ENCODE measurements at regions not wholly inside any gene's neighbourhood (a gene's known extent, or its start where the extent isn't known, plus 50 kb on each side); places are given as distances from the start of the nearest gene placed in this dataset.

DNA sequence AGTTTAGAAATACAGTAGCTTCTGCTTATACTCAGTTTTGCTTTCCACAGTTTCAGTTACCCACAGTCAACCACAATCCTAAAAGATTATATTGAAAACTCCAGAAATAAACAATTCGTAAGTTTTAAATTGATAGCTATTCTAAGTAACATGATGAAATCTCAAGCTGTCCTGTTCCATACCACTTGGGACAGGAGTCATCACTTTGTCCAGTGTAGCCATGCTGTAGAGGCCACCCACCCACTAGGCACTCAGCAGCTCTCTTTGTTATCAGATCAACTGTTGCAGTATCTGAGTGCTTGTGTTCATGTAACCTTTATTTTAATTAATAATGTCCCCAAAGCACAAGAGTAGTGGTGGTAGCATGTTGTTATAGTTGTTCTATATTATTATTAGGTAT is 117.5 kb upstream of the IQCM start:
- no peaks in the 10 kb centered on the region for H3K27me3 ChIP-seq
- intact Hi-C loops (cut with DNase I) = no loop called here
- no peak for DNase-seq (ENCODE audit: extremely low spot score in 2 of 2)
- H3K4me1 ChIP-seq = no peaks in the 10 kb centered on the region
- H3K4me3 ChIP-seq = no peak overlapping the region
- H3K9me3 ChIP-seq = no peaks in the 10 kb centered on the region
- H3K36me3 ChIP-seq = no peaks in the 10 kb centered on the region
- H3K27ac ChIP-seq = no peak overlapping the region
- TF ChIP-seq POLR2A (IDR thresholded peaks at IDR 0.05) (no peak), POLR2AphosphoS5 (IDR thresholded peaks at IDR 0.05; ENCODE audit: insufficient read depth in 1 of 2, low read depth in 1 of 2) (no peak)
- TF ChIP-seq, protein P1, sequence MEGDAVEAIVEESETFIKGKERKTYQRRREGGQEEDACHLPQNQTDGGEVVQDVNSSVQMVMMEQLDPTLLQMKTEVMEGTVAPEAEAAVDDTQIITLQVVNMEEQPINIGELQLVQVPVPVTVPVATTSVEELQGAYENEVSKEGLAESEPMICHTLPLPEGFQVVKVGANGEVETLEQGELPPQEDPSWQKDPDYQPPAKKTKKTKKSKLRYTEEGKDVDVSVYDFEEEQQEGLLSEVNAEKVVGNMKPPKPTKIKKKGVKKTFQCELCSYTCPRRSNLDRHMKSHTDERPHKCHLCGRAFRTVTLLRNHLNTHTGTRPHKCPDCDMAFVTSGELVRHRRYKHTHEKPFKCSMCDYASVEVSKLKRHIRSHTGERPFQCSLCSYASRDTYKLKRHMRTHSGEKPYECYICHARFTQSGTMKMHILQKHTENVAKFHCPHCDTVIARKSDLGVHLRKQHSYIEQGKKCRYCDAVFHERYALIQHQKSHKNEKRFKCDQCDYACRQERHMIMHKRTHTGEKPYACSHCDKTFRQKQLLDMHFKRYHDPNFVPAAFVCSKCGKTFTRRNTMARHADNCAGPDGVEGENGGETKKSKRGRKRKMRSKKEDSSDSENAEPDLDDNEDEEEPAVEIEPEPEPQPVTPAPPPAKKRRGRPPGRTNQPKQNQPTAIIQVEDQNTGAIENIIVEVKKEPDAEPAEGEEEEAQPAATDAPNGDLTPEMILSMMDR (IDR thresholded peaks at IDR 0.05) = no peak

- TF ChIP-seq, protein P1 (IDR thresholded peaks at IDR 0.05) = no peak
- TF ChIP-seq POLR2AphosphoS5 (IDR thresholded peaks at IDR 0.05; ENCODE audit: insufficient read depth in 1 of 2, low read depth in 1 of 2) = no peak
- no peak for TF ChIP-seq POLR2A (IDR thresholded peaks at IDR 0.05)
- H3K36me3 ChIP-seq = no peaks in the 10 kb centered on the region
- intact Hi-C loops (cut with DNase I) = no loop called here
- H3K9me3 ChIP-seq = no peaks in the 10 kb centered on the region
- DNase-seq (ENCODE audit: extremely low spot score in 2 of 2) = no peak
- H3K4me3 ChIP-seq = no peak overlapping the region
- H3K27ac ChIP-seq = no peak overlapping the region
- no peaks in the 10 kb centered on the region for H3K4me1 ChIP-seq
- H3K27me3 ChIP-seq = no peaks in the 10 kb centered on the region
Observed at GRCh38 chr4:149933883-149934282, 118.2 kb upstream of the IQCM start.

- TF ChIP-seq, protein P1 (IDR thresholded peaks at IDR 0.05) = no peak
- TF ChIP-seq POLR2AphosphoS5 (IDR thresholded peaks at IDR 0.05; ENCODE audit: insufficient read depth in 1 of 2, low read depth in 1 of 2) (no peak), POLR2A (IDR thresholded peaks at IDR 0.05) (no peak)
Observed at GRCh38 chr4:149949381-149949780, 128.9 kb upstream of the DCLK2 start.

DNA sequence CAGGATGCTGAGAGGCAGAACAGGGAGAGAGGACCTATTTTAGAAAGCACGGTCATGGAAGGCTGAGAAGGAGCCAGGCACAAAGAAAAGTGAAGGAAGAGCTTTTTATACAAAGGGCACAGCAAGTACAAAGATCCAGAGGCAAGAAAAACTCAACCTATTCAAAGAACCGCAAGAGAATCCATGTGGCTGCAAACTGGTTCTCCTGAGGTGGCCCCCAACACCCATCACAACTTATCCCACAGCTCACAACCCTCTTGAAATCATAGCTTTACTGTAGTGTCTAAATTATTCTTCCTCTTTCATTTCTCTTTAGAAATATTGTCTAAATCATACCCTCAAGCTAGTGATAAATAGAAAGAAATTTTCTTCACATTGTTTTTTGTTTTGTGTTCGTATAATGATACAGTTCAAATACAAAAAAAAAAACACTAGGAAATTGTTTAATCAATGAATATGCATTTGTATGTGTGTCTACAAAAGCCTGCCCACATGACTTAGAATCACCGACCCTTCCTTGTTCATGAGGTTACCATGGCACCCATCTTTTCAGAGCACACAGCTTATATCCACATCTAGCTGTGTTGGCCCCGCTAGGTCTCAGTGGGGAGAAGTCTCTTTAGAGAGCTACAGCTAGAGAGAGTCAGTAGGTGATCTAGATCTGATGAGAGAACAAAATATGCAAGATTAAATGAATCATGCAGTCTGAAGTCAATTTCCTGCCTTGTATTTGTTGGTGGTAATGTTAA is 126.9 kb upstream of the DCLK2 start:
- no peak overlapping the region for H3K27ac ChIP-seq
- TF ChIP-seq POLR2A (IDR thresholded peaks at IDR 0.05) (no peak), POLR2AphosphoS5 (IDR thresholded peaks at IDR 0.05; ENCODE audit: insufficient read depth in 1 of 2, low read depth in 1 of 2) (no peak)
- TF ChIP-seq, protein P1 (IDR thresholded peaks at IDR 0.05) = no peak
- no peaks in the 10 kb centered on the region for H3K27me3 ChIP-seq
- no peaks in the 10 kb centered on the region for H3K36me3 ChIP-seq
- intact Hi-C loops (cut with DNase I) = no loop called here
- H3K4me3 ChIP-seq = no peak overlapping the region
- no peaks in the 10 kb centered on the region for H3K4me1 ChIP-seq
- H3K9me3 ChIP-seq = no peaks in the 10 kb centered on the region
- DNase-seq (ENCODE audit: extremely low spot score in 2 of 2) = no peak

More at GRCh38 chr4:149949381-149949780, 128.9 kb upstream of the DCLK2 start:
- no peak overlapping the region for H3K4me3 ChIP-seq
- H3K27me3 ChIP-seq = no peaks in the 10 kb centered on the region
- no peak overlapping the region for H3K27ac ChIP-seq
- H3K4me1 ChIP-seq = no peaks in the 10 kb centered on the region
- no peaks in the 10 kb centered on the region for H3K36me3 ChIP-seq
- DNase-seq (ENCODE audit: extremely low spot score in 2 of 2) = no peak
- intact Hi-C loops (cut with DNase I) = no loop called here
- no peaks in the 10 kb centered on the region for H3K9me3 ChIP-seq

DNA sequence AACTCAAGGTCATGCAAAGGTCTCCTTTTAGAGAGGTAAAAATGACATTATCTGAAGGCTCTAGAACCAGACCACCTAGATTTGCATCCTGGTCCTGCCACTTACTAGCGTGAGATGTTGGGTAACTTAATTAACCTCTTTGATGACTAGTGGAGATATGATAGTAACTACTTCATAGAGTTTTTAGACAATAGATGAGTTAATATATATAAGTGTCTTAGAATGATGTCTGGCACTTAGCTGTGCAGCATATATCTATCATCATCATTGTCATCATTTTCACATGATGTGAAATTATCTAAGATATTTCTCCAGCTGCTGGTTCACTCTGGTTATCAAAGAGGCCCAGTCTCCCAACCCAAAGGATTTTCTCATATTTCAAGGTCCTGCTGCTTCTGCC is 126.1 kb upstream of the DCLK2 start:
- no peak overlapping the region for H3K4me3 ChIP-seq
- no peak for DNase-seq (ENCODE audit: extremely low spot score in 2 of 2)
- H3K4me1 ChIP-seq = no peaks in the 10 kb centered on the region
- intact Hi-C loops (cut with DNase I) = no loop called here
- TF ChIP-seq, protein P1 (IDR thresholded peaks at IDR 0.05) = no peak
- TF ChIP-seq POLR2AphosphoS5 (IDR thresholded peaks at IDR 0.05; ENCODE audit: insufficient read depth in 1 of 2, low read depth in 1 of 2) (no peak), POLR2A (IDR thresholded peaks at IDR 0.05) (no peak)
- no peaks in the 10 kb centered on the region for H3K36me3 ChIP-seq
- no peaks in the 10 kb centered on the region for H3K9me3 ChIP-seq
- H3K27me3 ChIP-seq = no peaks in the 10 kb centered on the region
- no peak overlapping the region for H3K27ac ChIP-seq
